G401.6 (cell line): ENCODE measurements at regions not wholly inside any gene's neighbourhood (a gene's known extent, or its start where the extent isn't known, plus 50 kb on each side); places are given as distances from the start of the nearest gene placed in this dataset.

Source experiments
- FAIRE-seq: peaks from 2 replicates; lab custom pipeline; 2012; peaks lifted over from hg19 to GRCh38; lab: Jason Lieb, UNC

DNA sequence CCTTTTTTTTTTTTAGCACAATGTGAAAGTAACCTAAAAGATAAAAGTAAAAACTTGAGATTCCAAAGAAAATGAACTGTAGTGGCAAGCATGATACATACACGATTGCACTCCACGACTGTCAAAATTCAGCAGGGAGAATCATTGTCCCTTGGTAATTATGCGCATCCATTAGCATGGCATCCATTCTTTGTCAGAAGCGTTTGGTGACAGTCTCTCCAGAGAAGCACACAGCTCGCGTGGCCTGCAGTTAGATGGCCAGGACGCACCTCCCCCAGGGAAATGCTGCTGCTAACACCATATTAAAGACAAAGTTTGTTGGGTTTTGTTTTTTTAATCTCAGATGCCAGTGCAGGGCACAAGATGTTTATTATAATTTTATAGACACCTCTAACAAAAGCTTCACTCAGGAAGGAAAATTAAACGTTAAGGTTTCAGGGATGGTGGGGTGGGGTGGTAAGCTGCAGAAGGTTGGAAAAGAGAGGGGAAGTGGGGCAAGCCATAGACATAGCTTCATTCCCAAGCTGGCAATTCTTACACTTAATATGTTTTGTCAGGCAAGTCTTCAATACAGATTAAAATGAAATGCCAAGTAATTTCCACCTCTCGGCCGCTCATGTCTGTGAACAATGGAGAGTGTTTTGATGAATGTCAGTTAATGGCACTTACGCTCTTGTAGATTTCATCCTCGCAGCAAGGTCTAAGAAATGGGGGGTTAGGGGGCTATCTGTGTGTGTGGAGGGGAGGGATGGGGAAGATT is 142.8 kb upstream of the TOPAZ1 start:
- FAIRE-seq = no peak

DNA sequence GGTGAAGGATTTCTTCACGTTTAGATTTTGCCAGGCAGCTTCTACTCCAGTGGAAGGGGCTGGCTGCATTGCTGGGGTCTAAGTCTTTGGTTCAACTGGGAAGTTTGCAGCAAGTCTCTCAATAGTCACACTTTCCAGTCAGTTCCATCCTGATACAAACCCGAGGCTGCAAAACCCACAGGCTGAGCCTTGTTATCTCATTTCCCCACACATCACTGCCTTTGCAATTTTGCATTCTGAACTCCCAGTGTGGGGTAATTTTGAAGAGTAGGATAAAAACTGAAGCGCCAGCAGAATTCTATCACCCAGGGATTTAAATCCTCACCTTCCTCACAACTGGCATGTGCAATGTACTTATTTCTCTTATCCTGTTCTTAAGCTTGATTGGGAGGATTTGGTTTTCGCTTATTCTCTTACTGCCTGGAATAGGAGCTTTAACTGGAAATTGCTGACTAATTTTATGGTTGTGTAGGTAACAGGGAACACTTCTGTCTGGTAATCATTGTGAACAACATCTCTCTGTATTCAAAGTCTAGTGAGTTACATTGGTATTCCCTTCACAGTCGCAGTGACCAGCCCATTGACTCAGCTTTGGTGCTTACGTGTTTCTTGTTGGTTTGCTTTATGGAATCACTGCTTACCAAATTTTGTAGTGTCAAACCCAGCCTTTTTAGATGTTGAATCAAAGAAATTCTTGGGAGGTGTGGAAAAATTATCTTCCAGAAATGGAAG is 142.0 kb upstream of the TOPAZ1 start:
- no peak for FAIRE-seq

DNA sequence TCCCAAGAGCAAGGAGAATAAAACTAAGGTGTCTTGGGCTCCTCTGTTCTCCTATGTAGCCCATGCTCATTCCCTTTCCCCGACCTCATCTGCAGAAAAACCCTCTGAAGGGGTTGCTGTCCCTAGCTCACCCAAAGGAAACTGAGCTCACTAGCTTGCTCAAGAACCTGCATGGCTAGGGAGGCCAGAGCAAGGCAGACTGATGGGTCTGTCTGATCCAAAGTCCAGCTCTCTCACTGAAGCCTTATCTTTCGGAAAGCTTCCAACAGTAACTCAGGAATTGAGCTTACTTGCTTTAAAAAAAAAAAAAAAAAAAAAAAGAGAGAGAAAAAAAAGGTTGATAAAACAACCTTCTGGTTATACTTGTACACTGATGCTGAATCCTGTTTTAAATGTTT is 141.4 kb upstream of the TOPAZ1 start:
- FAIRE-seq = no peak

DNA sequence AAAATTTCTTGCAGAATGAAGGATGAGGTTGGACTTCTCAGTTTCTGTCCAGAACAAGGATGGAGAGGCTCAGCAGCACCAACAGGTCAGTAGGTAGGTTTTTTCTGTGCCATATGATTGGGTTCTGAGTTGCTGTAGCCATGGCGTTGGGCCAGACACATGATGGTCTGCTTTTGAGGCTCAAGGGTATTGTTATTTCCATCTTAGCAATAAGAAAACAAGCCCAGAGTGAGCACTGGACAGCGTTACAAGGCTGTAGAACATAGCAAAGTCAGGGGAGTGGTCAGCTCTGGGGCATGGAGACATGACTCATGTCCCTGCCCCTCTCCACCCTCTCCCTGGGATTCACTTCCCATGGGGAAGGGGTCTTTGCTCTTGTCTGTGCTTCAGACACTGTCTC is 137.6 kb upstream of the TOPAZ1 start:
- no peak for FAIRE-seq

DNA sequence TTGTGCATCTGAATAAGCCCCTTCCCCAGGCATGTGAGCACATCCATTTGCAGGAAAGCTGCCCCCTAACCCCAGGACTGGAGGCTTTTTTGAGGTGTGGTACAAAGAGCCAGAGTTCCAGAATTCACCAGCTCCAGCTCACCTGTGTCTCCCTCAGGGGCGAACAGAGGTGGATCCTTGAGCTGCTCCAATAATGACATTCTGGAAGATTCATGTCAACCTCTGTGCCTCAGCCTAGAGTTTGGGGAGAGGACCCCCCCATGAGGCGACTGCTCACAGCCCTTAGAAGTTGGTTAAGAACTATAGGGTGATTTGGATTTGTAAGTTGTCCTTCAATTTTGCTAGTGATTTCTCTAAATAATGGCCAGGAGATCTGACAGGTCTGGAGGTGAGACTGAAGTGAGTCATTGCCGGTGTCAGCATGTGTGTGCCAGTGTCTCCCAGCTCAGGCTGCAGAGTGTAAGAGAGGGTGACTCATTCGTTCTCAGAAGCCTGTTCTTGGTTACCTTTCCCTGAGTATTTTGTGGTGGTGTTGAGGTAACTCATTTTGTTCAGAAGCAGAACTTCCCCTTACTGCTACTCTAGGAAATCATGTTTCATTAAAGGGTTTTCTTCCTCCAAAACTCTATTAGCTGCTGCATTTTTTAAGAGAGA is 136.9 kb upstream of the TOPAZ1 start:
- FAIRE-seq = no peak

DNA sequence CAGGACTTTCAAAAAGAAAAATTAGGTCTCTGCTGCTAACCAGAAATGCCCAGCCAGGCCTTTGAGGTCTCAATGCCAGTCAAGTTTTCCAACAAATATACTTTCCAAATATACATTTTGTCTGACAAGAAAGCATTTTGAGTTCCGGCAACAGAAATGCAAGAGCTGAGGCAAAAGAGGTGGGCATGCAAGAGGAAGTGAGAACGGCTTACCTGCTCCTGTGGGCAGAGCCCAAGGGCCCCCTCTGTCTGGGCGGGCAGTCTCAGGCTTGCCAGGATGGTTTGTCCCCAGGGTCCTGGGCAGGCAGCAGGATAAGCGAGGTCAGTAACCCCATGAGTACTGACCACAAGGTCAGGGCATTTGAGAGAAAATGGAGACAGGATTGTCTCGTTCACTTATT is 136.1 kb upstream of the TOPAZ1 start:
- FAIRE-seq = no peak

DNA sequence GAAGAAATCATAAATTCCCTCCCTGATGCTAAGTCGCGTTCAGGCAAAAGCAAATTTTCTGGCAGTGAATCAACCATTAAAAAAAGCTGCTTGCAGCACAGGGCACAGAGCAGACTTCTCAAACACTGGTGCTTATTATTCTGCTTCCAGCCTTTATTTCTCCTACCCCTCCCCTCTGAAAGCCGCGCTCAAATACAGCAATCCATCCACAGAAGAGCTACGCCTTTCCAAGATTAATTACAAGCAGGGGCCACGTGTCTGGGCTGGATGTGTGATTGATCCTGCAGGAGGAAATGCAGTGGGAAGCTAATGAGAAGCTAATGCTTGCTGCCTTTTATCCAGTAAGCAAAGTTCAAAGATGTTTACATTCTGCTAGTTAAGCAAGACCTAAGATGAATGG is 134.9 kb upstream of the TOPAZ1 start:
- no peak for FAIRE-seq

DNA sequence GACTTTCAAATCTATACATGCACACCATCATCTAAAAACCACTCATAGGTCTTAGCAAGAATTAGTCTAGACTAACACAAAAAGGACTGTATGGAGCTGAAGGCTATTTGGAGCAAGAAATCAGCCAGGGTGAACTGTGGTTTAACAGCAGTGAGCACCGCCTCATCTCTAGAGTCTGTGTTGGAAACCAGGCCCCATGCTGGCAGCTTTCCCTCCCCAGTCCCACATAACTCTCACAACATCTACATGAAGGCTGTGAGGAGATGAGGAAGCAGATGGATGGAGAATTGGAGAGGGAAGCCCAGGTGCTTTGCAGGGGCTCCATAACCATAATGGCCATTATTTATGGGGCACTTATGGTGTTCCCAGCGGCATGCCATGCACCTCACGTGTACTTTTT is 133.2 kb upstream of the TOPAZ1 start:
- FAIRE-seq = no peak

DNA sequence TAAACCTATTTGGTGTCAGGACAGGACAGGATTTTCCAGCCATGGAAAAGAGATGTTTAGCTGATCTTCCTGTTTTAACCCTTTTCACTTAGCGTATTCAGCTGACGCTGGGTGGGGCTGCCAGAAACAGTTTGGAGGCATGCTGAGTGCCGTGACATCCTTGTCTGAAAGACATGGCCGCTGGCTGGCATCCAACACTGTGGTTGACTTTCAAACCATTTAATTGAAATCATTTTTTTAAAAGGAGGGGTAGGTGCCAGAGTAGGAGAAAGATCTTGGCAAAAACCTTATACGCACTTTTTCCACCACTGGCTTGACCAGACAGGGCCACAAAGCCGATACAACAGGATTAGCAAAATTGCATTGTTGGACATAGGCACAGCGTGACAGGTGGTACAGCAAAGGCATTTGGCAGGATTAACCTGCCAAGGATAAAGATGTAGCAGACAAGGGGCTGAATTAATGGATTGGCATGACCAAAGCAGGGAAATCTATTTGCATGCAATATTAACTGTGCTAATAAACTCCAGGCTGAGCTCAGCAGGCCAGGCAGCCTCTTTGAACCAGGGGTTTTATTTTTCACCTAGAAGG is 131.8 kb upstream of the TOPAZ1 start:
- no peak for FAIRE-seq

DNA sequence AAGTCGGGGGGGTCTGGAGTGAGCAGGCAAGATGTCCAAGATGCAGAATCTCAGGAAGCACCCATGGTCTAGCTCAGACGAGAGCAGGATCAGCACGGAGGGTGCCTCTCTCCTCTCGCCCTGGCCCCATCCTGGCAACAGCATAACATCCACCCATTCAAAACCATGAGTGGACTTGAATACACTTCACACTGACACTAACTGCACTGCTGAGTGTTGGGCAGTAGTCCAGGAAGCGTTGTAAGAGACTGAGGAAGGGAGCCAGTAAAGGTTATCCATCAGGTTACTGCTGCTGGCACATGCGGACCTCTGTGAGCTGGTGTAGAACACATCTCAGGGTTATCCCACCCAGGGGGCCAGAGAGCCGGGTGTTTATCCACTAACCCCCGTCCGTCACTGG is 131.0 kb upstream of the TOPAZ1 start:
- FAIRE-seq = no peak

DNA sequence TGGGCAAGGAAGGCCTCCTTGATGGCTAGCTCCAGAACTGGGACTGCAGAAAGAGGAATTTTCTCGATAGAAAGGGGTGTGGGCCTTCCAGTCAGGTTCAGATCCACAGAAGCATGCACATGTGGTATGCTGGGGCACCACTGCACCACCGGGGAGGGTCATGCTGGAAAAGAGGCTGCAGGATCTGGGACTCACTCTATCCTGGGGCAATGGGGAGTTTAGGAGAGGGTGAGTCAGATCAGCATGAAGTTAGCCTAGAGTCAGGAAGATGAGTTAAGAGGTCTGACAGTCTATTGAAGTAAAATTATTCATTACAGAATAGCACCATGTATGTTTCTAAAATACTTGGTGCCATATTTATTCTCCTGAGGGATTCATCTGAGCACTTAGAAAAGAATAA is 130.2 kb upstream of the TOPAZ1 start:
- FAIRE-seq = no peak

DNA sequence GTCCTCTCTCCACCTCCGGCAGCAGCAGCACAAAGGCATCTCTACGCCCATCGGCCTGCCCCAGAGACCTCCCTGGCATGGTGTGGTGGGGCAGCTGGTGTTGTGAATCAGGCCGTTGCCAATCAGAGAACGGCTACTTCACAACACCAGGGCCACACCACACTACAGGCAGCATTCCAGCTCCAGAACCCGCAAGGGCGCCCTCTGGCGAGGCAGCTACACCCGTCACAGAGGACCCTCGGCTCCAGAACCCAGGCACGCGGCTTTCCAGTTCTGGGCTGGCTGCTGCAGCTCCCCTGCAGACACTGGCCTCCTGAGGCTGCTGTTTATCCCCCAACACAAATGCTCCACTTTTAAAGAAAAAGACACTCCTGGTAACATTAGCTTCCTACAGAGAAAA is 127.5 kb upstream of the TOPAZ1 start:
- no peak for FAIRE-seq

DNA sequence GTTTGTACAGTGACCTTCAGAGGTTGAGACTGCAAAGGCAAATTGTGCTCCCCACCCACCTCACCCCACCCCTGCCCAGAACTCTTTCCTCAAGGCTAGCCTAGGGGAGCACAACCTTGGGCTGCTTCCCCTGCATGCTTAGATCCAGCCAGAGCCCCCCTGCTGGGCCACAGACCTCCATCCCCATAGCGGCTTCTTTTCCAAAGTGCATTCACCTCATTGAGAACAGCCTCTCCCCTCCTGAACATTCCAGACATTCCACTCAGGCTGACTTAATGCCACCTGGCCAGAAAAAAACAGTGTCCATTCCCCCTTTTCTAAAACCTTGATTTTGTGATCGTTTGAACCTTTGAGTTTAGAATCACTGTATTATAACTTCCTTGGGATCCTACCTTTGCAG is 124.4 kb upstream of the TOPAZ1 start:
- FAIRE-seq = no peak

DNA sequence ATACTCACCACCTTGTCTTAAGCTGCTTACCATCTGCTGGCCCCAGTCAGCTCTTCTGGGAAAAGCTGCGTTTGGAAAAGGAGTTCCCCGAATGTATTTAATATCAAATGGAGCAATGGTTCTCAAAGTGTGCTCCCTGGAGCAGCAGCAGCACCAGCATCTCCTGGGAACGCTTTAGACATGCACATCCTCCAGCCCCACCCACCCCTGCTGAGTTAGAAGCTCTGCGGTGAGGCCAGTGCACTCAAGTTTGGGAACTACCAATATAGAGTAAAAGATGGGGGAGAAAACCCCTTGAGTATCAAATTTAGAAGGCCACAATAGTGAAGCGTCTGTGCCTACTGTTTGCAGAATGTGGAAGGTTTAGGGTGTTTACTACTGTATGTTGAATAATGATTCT is 124.0 kb upstream of the TOPAZ1 start:
- FAIRE-seq = no peak

DNA sequence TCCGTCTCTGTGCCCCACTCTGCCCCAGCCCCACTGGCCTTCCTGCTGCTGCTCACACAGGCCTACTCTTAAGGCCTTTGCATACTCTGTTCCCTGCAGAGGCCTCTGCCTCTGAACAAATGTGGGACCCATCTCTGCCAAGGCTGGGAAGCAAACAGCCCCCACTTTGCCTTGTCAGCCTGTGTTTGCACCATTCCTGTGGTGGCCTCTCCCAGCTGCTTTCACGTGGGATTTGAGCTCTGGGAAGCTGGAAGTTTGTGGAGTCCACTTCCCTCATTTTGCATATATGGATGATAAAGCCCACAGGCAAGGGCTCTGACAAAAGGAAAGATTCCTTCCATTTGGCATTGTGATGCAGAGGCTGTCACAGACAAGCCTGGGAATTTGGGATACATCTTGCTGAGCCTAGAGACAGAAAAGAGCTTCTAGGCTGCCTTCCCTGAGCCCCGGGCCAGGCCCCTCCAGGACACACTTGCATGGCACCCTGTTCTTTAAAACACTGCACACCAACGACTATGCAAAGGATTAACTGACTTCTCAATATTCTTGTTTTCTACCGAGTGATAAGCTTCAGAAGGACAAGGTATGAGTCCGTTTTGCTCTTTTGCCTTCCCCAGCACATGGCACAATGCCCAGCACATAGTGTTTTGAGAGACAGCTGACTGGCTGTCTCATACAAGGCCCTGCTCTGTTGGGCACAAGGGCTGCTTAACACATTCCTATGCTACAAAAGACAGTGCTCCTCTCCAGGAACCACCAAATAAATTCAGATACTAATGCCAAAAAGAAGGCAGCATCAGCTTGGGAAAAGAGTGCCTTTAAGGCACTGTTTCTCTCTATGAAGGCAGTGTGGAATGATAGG is 120.7 kb upstream of the TOPAZ1 start:
- FAIRE-seq = no peak

DNA sequence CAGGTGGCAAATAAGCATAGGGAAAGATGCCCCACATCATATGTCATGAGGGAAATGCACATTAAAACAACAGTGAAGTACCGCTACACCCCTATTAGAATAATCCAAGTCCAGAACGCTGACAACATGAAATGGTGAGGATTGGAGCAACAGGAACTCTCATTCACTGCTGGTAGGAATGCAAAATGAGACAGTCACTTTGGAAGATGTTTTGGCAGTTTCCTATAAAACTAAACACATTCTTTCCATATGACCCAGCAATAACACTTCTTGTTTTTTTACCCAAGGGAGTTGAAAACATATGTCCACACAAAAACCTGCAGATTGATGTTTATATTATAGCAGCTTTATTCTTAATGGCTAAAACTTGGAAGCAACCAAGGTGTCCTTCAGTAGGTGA is 116.4 kb upstream of the TOPAZ1 start:
- FAIRE-seq = no peak

DNA sequence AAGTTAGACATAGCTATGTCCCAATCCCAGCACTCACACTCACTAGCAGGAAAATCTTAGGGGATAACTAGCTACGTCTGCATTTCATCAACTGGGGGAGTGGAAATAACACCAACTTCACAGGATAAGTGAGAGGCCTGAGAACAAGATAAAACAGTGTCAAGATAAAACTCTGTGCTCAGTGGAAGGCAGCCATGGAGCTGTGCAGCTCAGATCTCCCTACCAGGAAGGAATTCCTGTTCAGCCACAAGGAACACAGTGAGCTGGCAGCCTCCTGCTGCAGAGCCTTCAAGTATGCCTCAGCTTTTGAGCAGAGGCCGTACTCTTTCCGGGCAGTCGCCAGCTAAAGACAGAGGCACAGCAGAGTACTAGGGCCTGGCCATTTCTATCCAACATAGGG is 115.8 kb upstream of the TOPAZ1 start:
- FAIRE-seq = no peak

DNA sequence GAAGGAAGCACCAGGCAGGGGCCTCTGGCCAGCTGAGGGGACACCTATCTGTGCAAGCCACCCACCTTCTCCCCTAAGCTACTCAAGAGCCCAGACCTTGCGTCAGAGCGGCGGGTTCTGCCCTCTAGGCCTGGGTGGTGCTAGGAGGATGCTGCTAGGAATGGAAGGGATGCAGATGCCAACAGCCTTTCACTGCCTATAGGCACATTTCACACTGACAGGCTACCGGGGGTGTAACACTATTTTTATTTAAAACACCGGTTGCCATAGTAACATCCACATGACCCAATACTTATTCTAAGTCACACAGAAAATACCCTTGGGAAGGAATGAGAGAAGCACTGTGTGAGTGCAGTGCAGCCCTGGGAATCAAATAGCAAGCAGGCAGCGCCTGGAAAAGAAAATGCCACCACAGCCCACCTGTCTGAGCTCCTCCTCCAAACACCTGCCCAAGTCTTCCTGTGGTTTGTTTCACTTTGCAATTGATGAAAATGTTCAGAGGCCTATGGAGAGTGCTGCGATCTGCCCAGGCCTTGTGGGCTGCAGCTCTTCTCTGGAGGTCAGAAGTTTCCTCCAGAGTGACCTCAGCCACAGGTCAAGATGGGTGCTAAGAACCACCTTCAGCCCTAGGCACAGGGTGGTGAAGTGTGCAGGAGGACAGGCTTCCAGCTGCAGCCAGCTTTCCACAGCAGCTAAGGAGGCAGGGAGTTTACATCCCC is 113.5 kb upstream of the TOPAZ1 start:
- FAIRE-seq = no peak

DNA sequence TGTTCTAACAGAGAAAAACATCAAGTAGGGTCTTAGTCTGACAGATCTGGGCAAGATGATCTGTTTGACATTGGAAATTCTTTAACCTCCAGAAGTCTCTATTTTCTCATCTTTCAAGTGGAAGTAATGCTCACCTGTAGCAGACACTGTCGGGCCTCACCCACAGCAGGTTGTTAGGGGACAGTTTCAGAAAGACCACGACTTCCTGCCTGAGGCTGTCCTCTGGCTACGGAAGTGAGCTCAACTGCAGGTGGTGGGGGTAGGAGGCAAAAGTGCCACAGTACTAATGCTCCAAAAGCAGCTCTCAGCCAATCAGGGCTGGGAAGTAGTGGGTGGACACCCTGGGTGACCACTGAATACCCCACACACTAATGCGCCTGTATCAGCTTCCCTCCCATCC is 111.4 kb upstream of the TOPAZ1 start:
- FAIRE-seq = no peak

DNA sequence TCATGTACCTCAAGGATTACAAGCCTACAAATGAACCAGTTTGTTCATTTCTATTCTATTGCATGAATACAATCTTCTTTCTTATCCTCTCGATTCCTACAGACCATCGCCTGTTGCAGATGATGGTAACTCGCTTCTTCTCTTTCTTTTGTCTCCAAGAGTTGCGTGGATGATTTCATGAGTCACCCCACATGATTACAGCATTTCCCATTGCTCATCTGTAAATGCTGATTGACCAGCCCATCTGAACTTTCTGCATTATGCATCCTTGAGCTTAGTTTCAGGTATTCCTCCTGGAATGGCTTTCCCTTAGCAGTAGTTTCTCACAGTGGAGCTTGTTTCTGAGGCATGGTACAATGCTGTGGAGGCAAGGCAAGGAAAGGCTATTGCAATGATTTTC is 109.6 kb upstream of the TOPAZ1 start:
- FAIRE-seq = no peak

DNA sequence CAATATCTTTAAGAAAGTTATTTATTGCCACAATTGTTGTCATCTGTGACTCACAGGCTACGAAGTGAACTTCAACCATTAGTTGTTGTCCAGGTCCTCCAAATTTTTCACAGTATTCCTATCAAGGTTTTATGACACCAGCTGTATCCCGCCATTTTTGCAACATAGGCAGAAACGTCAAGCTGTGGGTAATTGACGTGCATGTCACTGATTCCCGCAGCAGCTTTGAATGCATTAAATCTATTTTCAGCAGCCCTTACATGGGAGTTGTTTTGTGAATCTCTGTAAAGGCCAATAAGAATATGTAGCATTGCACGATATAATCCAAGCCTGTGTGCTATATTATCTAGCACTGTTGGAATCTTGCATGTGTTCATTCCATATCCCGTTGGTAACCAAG is 109.1 kb upstream of the TOPAZ1 start:
- FAIRE-seq = no peak

DNA sequence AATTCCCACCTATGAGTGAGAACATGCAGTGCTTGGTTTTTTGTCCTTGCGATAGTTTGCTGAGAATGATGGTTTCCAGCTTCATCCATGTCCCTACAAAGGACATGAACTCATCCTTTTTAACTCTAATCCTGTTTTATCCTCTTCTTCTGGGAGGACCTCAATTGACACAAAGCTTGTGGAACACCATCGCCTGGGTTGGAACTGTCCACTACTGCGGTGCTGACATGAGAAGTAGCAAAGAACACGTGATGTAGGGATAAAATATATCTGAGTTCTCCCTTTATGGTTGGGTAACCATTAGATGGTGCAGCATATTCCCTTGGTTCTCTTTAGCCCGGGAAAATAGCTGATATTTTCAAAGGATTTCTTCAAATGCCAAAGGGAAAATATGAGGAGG is 105.3 kb upstream of the TOPAZ1 start:
- no peak for FAIRE-seq
